ENCODE measurements at regions not wholly inside any gene's neighbourhood (a gene's known extent, or its start where the extent isn't known, plus 50 kb on each side); places are given as distances from the start of the nearest gene placed in this dataset.

GRCh38 chr6:27053738-27054137 lies 193.8 kb upstream of the PRSS16 start:
- DNase-seq: no peak

GRCh38 chr6:27056615-27057014 lies 190.9 kb upstream of the PRSS16 start:
- no peak for DNase-seq

DNA sequence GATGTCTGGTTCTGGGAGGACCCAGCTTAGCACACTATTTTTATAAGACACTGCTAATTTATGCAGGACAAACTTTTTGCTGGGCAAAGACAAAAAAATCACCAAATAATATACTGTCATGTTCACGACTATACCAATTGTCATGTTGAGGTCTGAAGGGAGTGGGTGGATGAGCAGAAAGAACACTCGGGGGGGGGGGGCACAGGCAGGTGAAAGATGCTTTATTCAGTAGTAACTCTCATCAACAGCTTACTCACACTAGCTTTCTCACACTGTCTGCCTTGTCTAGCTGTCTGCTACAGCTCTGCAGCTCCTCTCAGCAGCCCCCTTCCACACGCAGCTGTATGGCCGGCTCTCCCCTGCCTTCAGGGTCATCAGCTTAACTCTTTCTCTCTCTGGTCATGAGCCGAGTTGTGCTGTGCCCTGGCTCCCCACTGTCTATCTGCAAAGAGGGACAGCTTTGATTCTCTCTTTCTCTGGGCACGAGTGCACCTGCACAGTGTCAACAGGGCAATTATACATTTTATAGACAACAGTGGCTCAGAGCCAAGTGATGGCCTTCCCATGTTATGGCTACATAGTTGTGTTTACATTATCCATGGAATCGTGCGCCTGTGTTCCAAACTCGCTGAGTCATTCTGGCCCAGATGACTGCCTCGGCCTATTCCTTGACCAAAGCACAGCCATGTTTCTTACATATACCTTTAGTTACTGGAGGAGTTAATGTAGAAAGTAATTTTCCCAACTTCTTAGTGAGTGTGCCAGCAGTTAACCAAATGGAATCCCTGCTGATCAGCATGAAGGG lies 187.7 kb upstream of the PRSS16 start:
- DNase-seq: peak; percentile 89 to 90

DNA sequence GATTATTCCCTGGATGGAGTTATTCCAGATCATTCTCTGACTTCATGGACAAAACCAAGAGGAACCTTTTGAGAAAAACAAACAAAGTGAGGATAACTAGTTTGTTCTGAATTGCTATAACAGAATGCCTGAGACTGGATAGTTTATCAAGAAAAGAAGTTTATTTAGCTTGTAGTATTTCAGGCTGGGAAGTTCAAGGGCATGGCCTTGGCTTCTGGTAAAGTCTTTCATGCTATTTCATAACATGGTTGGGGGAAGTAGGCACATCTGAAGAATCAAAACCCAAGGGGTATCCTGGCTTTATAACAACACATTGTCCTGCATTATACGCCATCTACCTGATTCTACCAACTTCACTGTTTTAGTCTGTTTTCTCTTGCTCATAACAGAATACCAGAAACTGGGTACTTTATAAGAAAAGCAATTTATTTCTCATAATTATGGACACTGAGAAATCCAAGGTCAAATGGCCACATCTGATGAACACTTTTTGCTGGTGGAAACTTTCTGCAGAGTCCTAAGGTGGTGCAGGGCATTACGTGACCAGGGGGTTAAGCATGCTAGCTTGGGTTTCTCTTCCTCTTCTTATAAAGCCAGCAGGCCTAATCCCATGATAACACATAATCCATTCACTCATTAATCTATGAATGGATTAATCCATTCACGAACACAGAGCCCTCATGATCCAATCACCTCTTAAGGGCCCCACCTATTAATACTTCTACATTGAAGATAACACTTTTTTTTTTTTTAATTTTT lies 186.1 kb upstream of the PRSS16 start:
- no peak for DNase-seq

GRCh38 chr6:27062755-27063154 lies 184.7 kb upstream of the PRSS16 start:
- DNase-seq: no peak

- DNase-seq: no peak
Observed at GRCh38 chr6:27065183-27065582, 182.3 kb upstream of the PRSS16 start.

DNA sequence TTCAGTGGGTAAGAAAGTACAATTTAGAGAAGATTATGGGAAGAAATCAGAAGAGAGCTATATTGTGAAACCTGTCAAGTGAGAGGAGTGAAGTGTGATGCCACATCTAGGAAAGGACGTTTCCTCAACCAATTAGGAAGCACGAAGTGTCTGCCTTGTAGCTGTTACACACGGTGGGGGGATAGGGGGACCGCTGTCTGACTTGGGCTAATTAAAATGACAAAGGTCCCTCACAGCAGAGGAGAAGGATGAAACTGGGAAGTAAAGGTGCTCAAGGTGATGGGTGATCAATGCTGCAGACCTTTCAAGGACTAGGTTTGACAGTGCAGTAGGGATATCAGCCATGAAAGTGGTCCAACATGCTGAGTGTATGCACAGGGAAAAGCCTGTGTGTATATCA lies 181.1 kb upstream of the PRSS16 start:
- no peak for DNase-seq

GRCh38 chr6:27066802-27067201 lies 180.7 kb upstream of the PRSS16 start:
- no peak for DNase-seq

DNA sequence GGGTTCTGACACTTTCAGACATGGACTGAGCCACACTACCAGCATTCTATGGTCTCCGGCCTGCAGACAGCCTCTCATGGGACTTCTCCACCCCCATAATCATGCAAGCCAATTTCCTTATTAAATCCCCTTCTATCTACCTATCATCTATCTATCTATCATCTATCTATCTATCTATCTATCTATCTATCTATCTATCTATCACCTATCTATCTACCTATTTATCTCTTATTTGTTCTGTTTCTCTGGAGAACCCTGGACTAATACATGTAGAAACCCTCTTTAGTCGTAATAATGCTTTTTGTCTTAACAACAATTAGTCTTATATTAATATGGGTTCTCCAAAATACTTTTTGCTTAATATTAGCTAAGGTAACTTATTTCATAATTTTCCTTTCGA lies 174.1 kb upstream of the PRSS16 start:
- no peak for DNase-seq

DNA sequence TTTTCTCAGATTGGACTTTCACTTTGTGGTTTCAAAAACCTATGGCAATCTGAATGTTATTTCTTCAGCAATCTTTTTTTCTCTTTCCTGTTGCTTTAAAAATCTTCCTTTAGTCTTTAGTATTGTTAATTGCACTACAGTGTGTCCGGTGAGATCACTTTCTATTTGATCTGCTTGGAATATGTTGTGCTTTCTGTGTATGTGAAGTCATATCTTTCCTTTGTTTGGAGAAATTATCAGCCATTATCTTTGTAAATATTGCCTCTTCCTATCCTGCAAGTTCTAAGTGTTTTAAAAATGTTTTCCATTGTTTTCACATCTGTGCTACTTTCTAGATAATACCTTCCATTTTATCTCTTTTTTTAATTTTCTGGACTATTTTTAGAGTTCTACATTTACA lies 171.4 kb upstream of the PRSS16 start:
- no peak for DNase-seq

- peak; percentile 47 to 80 for DNase-seq
Observed at GRCh38 chr6:27078734-27079357, 168.7 kb upstream of the PRSS16 start.

DNA sequence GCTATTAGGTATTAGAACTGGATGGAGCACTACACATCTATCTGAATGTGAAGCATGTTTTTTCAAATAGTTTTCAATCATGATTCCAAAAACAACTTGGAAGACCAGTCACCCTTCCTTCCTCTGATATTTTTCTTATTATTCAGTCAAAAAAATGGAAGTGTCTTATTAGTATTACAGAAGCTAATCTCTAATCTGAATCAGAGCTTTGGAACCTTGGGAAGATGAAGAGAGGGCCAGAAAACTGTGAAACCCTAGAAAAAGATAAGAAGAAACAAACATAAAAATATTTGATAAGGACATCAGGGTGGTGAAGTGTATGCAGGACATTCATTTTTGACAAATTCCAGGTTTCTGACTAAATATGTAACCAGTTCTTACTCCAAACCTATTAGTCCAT lies 166.3 kb upstream of the PRSS16 start:
- no peak for DNase-seq

GRCh38 chr6:27081931-27082330 lies 165.6 kb upstream of the PRSS16 start:
- DNase-seq: peak; percentile 61 to 86

GRCh38 chr6:27088068-27088467 lies 159.4 kb upstream of the PRSS16 start:
- no peak for DNase-seq

GRCh38 chr6:27091661-27092315 lies 155.7 kb upstream of the PRSS16 start:
- no peak for DNase-seq

DNA sequence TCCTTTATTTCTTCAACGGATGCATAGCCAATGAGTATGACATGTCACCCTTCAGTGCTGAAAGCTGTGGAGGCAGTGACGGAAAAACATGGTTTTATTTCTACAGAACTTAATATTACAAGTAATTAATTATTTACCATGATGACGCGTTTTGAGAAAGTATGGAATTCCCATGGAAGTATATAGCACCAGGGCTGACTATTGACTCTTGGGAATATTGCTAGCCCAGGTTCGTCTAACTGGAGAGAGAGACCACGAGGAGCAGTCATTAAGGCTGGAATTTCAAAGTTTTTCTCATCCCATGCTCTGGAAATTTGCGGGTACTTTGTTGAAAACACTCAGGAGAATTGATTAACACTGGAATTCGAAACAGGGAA lies 155.2 kb upstream of the PRSS16 start:
- no peak for DNase-seq

GRCh38 chr6:27095914-27096313 lies 151.6 kb upstream of the PRSS16 start:
- DNase-seq: no peak

GRCh38 chr6:27096834-27097511 lies 150.5 kb upstream of the PRSS16 start:
- DNase-seq: no peak

DNA sequence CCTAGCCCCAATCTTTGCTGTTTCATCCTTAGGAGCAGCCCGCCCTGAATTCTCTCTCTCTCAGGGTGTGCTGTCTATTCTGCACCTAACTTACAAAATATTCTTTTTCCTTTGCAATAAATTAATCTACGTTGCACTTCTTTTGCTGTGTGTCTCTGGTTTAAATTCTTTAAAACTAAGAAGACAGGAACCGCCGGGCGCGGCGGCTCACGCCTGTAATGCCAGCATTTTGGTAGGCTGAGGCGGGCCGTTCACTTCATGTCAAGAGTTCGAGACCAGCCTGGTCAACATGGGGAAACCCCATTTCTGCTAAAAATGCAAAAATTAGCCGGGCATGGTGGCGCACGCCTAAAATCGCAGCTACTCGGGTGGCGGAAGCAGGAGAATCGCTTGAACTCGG lies 148.5 kb upstream of the PRSS16 start:
- no peak for DNase-seq

- no peak for DNase-seq
Observed at GRCh38 chr6:27100921-27101320, 146.6 kb upstream of the PRSS16 start.

GRCh38 chr6:27101824-27102223 lies 145.7 kb upstream of the PRSS16 start:
- DNase-seq: no peak

DNA sequence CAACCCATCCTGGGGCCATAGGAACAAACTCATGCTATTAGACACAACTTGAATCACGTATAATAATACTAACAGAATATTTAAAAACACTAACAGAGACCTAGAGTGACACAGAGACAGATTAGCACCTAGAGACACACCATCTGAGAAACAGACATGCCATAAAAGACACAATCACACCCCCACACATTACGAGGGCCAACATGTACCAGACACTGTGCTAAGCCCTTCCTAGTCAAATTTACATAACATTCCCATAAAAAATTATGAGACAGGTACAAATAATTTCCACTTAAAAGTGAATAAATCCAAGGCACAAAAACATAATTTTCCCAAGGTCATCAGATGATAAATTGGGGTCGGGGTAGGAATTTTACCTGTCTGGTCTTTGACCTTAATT lies 141.1 kb upstream of the PRSS16 start:
- no peak for DNase-seq

GRCh38 chr6:27111743-27112142 lies 135.8 kb upstream of the PRSS16 start:
- no peak for DNase-seq

Data from NCI-H1930 (cell line).